Astrocyte of the cerebellum (primary cell): ENCODE measurements at regions not wholly inside any gene's neighbourhood (a gene's known extent, or its start where the extent isn't known, plus 50 kb on each side); places are given as distances from the start of the nearest gene placed in this dataset.

Experiments
- DNase-seq: peaks from one replicate; pipeline ENCODE4 v3.0.0-alpha.2; 2011; ENCODE audit warnings: low read depth
- H3K4me3 ChIP-seq: 2 replicates; pipeline ENCODE4 v1.5.1; 2011; ENCODE audit warnings: mild to moderate bottlenecking, low read depth, low read length, moderate library complexity
- CTCF ChIP-seq: IDR thresholded peaks from 2 replicates; pipeline ENCODE4 v1.5.1; 2012; ENCODE audit warnings: low read length, low read depth, moderate library complexity, mild to moderate bottlenecking; ENCODE audit errors: missing control alignments
- in situ Hi-C: cut with HindIII; loops from 2 replicates; pipeline ENCODE4 v1.10.0; 2017; ENCODE audit warnings: low sequenced_read_pairs

GRCh38 chr6:87995461-87995860 lies 52.2 kb upstream of the SPACA1 start:
- no peak for TF ChIP-seq CTCF
- in situ Hi-C loops, result no loop called here
- DNase-seq, result no peak
- H3K4me3 ChIP-seq, result no peak overlapping the region

GRCh38 chr6:87993356-87993755 lies 54.3 kb upstream of the SPACA1 start:
- no peak for DNase-seq
- no peak for TF ChIP-seq CTCF
- in situ Hi-C loops, result no loop called here
- no peak overlapping the region for H3K4me3 ChIP-seq

- no peak for TF ChIP-seq CTCF
- no peak for DNase-seq
- H3K4me3 ChIP-seq, result no peak overlapping the region
- in situ Hi-C loops, result no loop called here
Observed at GRCh38 chr6:87990871-87991270, 56.8 kb upstream of the SPACA1 start.

GRCh38 chr6:87982134-87982533 lies 65.5 kb upstream of the SPACA1 start:
- in situ Hi-C loops, result no loop called here
- no peak overlapping the region for H3K4me3 ChIP-seq
- no peak for TF ChIP-seq CTCF
- DNase-seq, result no peak

- no peak for TF ChIP-seq CTCF
- in situ Hi-C loops, result no loop called here
- H3K4me3 ChIP-seq, result no peak overlapping the region
- no peak for DNase-seq
Observed at GRCh38 chr6:87979737-87980136, 67.9 kb upstream of the SPACA1 start.

- no peak for DNase-seq
- TF ChIP-seq CTCF, result no peak
- H3K4me3 ChIP-seq, result no peak overlapping the region
- in situ Hi-C loops, result no loop called here
Observed at GRCh38 chr6:87976616-87977015, 71.0 kb upstream of the SPACA1 start.

GRCh38 chr6:87975561-87975960 lies 72.1 kb upstream of the SPACA1 start:
- no peak overlapping the region for H3K4me3 ChIP-seq
- TF ChIP-seq CTCF, result no peak
- DNase-seq, result no peak
- in situ Hi-C loops, result no loop called here
